Liver (tissue), 8 donors: ENCODE measurements at regions not wholly inside any gene's neighbourhood (a gene's known extent, or its start where the extent isn't known, plus 50 kb on each side); places are given as distances from the start of the nearest gene placed in this dataset.

Experiments used
- DNase-seq: peaks from one replicate; pipeline ENCODE4 v3.0.0-alpha.2; 2017; ENCODE audit warnings: low spot score
- H3K27ac ChIP-seq, 2 donors: one replicate each; pipeline ENCODE4 v1.7.0; 2013; ENCODE audit warnings: inconsistent platforms in 2 of 2, low read length in 2 of 2, control low read depth in 1 of 2, low read depth in 1 of 2, mild to moderate bottlenecking in 1 of 2
- H3K27me3 ChIP-seq, 4 donors: one replicate each; pipeline versions ENCODE4 v1.6.1 to v1.7.0; 2013; ENCODE audit warnings: low read length in 3 of 4, inconsistent platforms in 1 of 4, mild to moderate bottlenecking in 1 of 4, moderate library complexity in 1 of 4; ENCODE audit not compliant: control insufficient read depth in 4 of 4, insufficient read depth in 4 of 4
- H3K36me3 ChIP-seq, 4 donors: one replicate each; pipeline versions ENCODE4 v1.6.1 to v1.7.0; 2013; ENCODE audit warnings: low read length in 3 of 4, mild to moderate bottlenecking in 3 of 4, low read depth in 1 of 4, moderate library complexity in 1 of 4; ENCODE audit not compliant: control insufficient read depth in 4 of 4, insufficient read depth in 3 of 4
- H3K4me1 ChIP-seq, 4 donors: one replicate each; pipeline versions ENCODE4 v1.6.1 to v1.7.0; 2013; ENCODE audit warnings: low read length in 3 of 4, mild to moderate bottlenecking in 3 of 4, moderate library complexity in 1 of 4; ENCODE audit not compliant: control insufficient read depth in 4 of 4, insufficient read depth in 4 of 4
- H3K4me3 ChIP-seq, 3 donors: one replicate each; pipeline versions ENCODE4 v1.6.1 to v1.7.0; 2013; ENCODE audit warnings: low read length in 3 of 3, control low read depth in 1 of 3, low read depth in 1 of 3, mild to moderate bottlenecking in 1 of 3
- H3K9ac ChIP-seq, 2 donors: one replicate each; pipeline ENCODE4 v1.7.0; 2013; ENCODE audit warnings: low read length in 2 of 2, mild to moderate bottlenecking in 2 of 2, moderate library complexity in 2 of 2, control low read depth in 1 of 2, low read depth in 1 of 2
- H3K9me3 ChIP-seq, 4 donors: one replicate each; pipeline versions ENCODE4 v1.6.1 to v1.7.0; 2013; ENCODE audit warnings: low read length in 3 of 4; ENCODE audit not compliant: control insufficient read depth in 4 of 4
- EGR1 ChIP-seq, 2 donors: IDR thresholded peaks; 2 replicates each; pipeline ENCODE4 v1.6.1; 2016 to 2018; ENCODE audit warnings: antibody characterized with exemption in 2 of 2, low read depth in 2 of 2
- FOXA1 ChIP-seq: IDR thresholded peaks from 2 replicates; pipeline ENCODE4 v1.6.1; 2016; ENCODE audit warnings: antibody characterized with exemption
- FOXA2 ChIP-seq: IDR thresholded peaks from 2 replicates; pipeline ENCODE4 v1.6.1; 2016; ENCODE audit warnings: antibody characterized with exemption
- GABPA ChIP-seq, 2 donors: IDR thresholded peaks in 1 of 2; conservative IDR thresholded peaks in 1 of 2; 2 replicates each; pipeline ENCODE4 v1.6.1; 2016; ENCODE audit warnings: antibody characterized with exemption in 2 of 2, mild to moderate bottlenecking in 1 of 2, moderate library complexity in 1 of 2
- HNF4A ChIP-seq, 2 donors: conservative IDR thresholded peaks; 2 replicates each; pipeline ENCODE4 v1.6.1; 2016; ENCODE audit warnings: antibody characterized with exemption in 2 of 2, mild to moderate bottlenecking in 2 of 2
- HNF4G ChIP-seq: IDR thresholded peaks from 2 replicates; pipeline ENCODE4 v1.6.1; 2016; ENCODE audit warnings: antibody characterized with exemption
- JUND ChIP-seq, 2 donors: IDR thresholded peaks; 2 replicates each; pipeline ENCODE4 v1.6.1; 2016; ENCODE audit warnings: antibody characterized with exemption in 2 of 2
- NR2F2 ChIP-seq: IDR thresholded peaks from 2 replicates; pipeline ENCODE4 v1.6.1; 2016; ENCODE audit warnings: antibody characterized with exemption
- RAD21 ChIP-seq, 2 donors: IDR thresholded peaks; 2 replicates each; pipeline ENCODE4 v1.6.1; 2016; ENCODE audit warnings: antibody characterized with exemption in 2 of 2, mild to moderate bottlenecking in 2 of 2
- RXRA ChIP-seq, 2 donors: IDR thresholded peaks; 2 replicates each; pipeline ENCODE4 v1.6.1; 2017 to 2018; ENCODE audit warnings: antibody characterized with exemption in 2 of 2, mild to moderate bottlenecking in 1 of 2
- SP1 ChIP-seq: IDR thresholded peaks from 2 replicates; pipeline ENCODE4 v1.6.1; 2018; ENCODE audit warnings: antibody characterized with exemption, mild to moderate bottlenecking
- TAF1 ChIP-seq: conservative IDR thresholded peaks from 2 replicates; pipeline ENCODE4 v1.6.1; 2016; ENCODE audit warnings: antibody characterized with exemption, mild to moderate bottlenecking
- YY1 ChIP-seq: IDR thresholded peaks from 2 replicates; pipeline ENCODE4 v1.6.1; 2016; ENCODE audit warnings: antibody characterized with exemption, mild to moderate bottlenecking
- WGBS: extraction: QIAGEN DNeasy Blood & Tissue Kit; methylation state at CpG from one replicate; pipeline ENCODE4 v1.1.7; 2013; 5-methylcytosine and 5-hydroxymethylcytosine counted together
- TF ChIP-seq, protein P1 (sequence below): IDR thresholded peaks from 2 replicates; pipeline ENCODE4 v1.6.1; 2016; ENCODE audit warnings: antibody characterized with exemption
- TF ChIP-seq, protein P2 (sequence below): IDR thresholded peaks from 2 replicates; pipeline ENCODE4 v1.6.1; 2016; ENCODE audit warnings: antibody characterized with exemption
- TF ChIP-seq, protein P3 (sequence below): fragments of 150-350 bp; IDR thresholded peaks from 2 replicates; pipeline ENCODE4 v1.5.1; 2017; ENCODE audit warnings: improper control_type of control experiment, low read depth, low read length; ENCODE audit not compliant: missing input control
- TF ChIP-seq, protein P4 (sequence below): IDR thresholded peaks from 2 replicates; pipeline ENCODE4 v1.6.1; 2016; ENCODE audit warnings: antibody characterized with exemption, mild to moderate bottlenecking
- donor health status: healthy.
- donor health status: healthy.
- donor health status: healthy.
- donor health status: healthy.
- donor health status: healthy.

DNA sequence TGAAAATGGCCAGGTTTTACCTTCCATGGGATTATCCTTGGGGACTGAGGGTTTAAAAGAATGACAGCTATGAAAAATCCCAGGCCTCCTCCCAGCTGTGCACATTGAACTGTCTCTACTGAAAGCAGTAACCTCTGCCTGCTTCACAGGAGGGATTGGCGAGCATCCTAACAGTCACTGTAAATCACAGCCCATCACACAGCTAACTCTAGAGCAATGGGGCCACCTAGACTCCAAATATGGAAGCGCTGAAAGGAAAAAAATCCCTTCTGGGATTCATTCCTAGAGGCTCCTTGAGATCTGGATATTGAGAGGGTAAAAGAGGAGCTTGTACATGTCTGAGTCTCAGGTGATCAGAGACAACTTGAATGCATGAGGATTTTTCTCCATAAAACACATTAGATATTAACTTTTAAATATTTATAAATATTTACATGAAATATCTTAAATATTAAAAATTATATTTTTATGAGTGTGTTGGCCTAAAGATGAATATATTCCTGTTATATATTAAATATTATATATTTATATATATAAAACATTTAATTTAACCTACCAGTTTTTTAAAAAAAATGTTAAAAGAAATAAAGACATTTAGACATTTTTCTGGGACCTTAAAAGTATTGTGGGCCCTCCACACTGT lies 133.8 kb upstream of the SLC24A2 start:
- 29% methylated on average over 2 of the region's 2 CpGs for WGBS
- DNase-seq: no peak
- H3K27me3 ChIP-seq: peaks cover 0 to 9% (median 2%) of the 10 kb centered on the region in 4 donors

DNA sequence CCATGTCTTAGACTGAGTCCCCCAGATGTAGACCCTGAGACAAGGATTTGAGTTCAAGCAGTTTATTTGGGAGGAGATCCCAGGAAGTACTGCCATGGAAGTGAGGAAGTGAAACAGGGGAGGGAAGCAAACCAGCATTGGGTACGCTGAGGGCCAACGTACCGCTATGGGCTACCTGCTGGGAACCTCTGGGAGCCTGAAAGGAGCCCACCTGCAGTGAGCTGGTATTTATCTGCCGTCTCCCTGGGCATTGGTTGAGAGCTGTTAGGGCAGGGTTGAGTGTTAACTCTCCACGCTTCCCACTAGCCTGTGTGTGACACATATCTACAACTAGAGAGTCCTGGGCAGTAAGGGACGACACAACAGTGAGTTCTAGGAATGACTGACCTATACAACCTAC lies 131.6 kb upstream of the SLC24A2 start:
- Histone ChIP-seq H3K9me3 (no peaks in the 10 kb centered on the region), H3K9ac (no peak overlapping the region), H3K27ac (no peak overlapping the region), H3K36me3 (no peaks in the 10 kb centered on the region), H3K4me3 (no peak overlapping the region), H3K27me3 (peaks cover 0 to 3% (median 0%) of the 10 kb centered on the region in 4 donors), H3K4me1 (no peaks in the 10 kb centered on the region)
- WGBS: 70% methylated on average over 6 of the region's 6 CpGs
- DNase-seq: no peak
- no peak for TF ChIP-seq SP1
- TF ChIP-seq RXRA (IDR thresholded peaks at IDR 0.05): no peak
- no peak for TF ChIP-seq HNF4A (conservative IDR thresholded peaks at IDR 0.05)
- TF ChIP-seq JUND (IDR thresholded peaks at IDR 0.05): no peak
- TF ChIP-seq NR2F2: no peak
- TF ChIP-seq FOXA2: no peak
- TF ChIP-seq, protein P1, sequence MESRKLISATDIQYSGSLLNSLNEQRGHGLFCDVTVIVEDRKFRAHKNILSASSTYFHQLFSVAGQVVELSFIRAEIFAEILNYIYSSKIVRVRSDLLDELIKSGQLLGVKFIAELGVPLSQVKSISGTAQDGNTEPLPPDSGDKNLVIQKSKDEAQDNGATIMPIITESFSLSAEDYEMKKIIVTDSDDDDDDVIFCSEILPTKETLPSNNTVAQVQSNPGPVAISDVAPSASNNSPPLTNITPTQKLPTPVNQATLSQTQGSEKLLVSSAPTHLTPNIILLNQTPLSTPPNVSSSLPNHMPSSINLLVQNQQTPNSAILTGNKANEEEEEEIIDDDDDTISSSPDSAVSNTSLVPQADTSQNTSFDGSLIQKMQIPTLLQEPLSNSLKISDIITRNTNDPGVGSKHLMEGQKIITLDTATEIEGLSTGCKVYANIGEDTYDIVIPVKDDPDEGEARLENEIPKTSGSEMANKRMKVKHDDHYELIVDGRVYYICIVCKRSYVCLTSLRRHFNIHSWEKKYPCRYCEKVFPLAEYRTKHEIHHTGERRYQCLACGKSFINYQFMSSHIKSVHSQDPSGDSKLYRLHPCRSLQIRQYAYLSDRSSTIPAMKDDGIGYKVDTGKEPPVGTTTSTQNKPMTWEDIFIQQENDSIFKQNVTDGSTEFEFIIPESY: no peak
- TF ChIP-seq GABPA (IDR thresholded peaks at IDR 0.05 in 1 of 2, conservative IDR thresholded peaks at IDR 0.05 in 1 of 2): no peak
- no peak for TF ChIP-seq TAF1
- TF ChIP-seq FOXA1: no peak

More for the DNA sequence above, 133.8 kb upstream of the SLC24A2 start:
- Histone ChIP-seq H3K9me3 (no peaks in the 10 kb centered on the region), H3K9ac (no peak overlapping the region), H3K36me3 (no peaks in the 10 kb centered on the region), H3K27ac (no peak overlapping the region), H3K4me3 (no peak overlapping the region), H3K4me1 (peaks cover 0 to 8% (median 5%) of the 10 kb centered on the region in 4 donors)
- TF ChIP-seq, protein P2, sequence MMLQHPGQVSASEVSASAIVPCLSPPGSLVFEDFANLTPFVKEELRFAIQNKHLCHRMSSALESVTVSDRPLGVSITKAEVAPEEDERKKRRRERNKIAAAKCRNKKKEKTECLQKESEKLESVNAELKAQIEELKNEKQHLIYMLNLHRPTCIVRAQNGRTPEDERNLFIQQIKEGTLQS: no peak
- peak; percentile 36 to 59 for TF ChIP-seq RAD21 (IDR thresholded peaks at IDR 0.05)
- no peak for TF ChIP-seq NR2F2
- no peak for TF ChIP-seq GABPA (IDR thresholded peaks at IDR 0.05 in 1 of 2, conservative IDR thresholded peaks at IDR 0.05 in 1 of 2)
- TF ChIP-seq YY1: no peak
- TF ChIP-seq, protein P3, sequence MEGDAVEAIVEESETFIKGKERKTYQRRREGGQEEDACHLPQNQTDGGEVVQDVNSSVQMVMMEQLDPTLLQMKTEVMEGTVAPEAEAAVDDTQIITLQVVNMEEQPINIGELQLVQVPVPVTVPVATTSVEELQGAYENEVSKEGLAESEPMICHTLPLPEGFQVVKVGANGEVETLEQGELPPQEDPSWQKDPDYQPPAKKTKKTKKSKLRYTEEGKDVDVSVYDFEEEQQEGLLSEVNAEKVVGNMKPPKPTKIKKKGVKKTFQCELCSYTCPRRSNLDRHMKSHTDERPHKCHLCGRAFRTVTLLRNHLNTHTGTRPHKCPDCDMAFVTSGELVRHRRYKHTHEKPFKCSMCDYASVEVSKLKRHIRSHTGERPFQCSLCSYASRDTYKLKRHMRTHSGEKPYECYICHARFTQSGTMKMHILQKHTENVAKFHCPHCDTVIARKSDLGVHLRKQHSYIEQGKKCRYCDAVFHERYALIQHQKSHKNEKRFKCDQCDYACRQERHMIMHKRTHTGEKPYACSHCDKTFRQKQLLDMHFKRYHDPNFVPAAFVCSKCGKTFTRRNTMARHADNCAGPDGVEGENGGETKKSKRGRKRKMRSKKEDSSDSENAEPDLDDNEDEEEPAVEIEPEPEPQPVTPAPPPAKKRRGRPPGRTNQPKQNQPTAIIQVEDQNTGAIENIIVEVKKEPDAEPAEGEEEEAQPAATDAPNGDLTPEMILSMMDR: peak; percentile 23
- TF ChIP-seq EGR1 (IDR thresholded peaks at IDR 0.05; ENCODE audit: low read depth in 2 of 2): no peak

DNA sequence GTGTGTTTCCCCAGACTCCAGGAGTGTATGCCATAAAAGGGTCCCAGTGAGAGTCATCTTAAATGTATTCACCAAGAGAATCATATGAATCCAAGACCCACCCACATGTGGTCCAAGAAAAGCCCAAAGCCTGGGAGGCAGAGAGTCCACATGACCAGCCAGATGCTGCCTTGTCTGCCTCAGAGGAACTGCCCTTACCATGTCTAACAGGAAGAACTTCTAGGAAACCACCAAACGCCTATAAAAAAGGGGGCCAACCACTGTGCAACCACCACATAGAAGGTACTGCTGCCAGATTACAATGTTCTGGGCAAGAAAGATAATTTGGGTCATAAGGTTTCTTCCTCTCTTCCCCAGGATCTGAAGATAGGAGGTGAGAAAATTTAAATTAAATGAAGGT lies 129.8 kb upstream of the SLC24A2 start:
- H3K27ac ChIP-seq: no peak overlapping the region
- DNase-seq: no peak
- H3K36me3 ChIP-seq: no peaks in the 10 kb centered on the region
- no peaks in the 10 kb centered on the region for H3K4me1 ChIP-seq
- TF ChIP-seq NR2F2 (no peak), RXRA (IDR thresholded peaks at IDR 0.05) (no peak), HNF4G (no peak), HNF4A (conservative IDR thresholded peaks at IDR 0.05) (no peak), FOXA2 (no peak), SP1 (no peak), RAD21 (IDR thresholded peaks at IDR 0.05) (no peak)
- TF ChIP-seq, protein P4, sequence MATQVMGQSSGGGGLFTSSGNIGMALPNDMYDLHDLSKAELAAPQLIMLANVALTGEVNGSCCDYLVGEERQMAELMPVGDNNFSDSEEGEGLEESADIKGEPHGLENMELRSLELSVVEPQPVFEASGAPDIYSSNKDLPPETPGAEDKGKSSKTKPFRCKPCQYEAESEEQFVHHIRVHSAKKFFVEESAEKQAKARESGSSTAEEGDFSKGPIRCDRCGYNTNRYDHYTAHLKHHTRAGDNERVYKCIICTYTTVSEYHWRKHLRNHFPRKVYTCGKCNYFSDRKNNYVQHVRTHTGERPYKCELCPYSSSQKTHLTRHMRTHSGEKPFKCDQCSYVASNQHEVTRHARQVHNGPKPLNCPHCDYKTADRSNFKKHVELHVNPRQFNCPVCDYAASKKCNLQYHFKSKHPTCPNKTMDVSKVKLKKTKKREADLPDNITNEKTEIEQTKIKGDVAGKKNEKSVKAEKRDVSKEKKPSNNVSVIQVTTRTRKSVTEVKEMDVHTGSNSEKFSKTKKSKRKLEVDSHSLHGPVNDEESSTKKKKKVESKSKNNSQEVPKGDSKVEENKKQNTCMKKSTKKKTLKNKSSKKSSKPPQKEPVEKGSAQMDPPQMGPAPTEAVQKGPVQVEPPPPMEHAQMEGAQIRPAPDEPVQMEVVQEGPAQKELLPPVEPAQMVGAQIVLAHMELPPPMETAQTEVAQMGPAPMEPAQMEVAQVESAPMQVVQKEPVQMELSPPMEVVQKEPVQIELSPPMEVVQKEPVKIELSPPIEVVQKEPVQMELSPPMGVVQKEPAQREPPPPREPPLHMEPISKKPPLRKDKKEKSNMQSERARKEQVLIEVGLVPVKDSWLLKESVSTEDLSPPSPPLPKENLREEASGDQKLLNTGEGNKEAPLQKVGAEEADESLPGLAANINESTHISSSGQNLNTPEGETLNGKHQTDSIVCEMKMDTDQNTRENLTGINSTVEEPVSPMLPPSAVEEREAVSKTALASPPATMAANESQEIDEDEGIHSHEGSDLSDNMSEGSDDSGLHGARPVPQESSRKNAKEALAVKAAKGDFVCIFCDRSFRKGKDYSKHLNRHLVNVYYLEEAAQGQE: no peak
- TF ChIP-seq, protein P2: no peak
- H3K27me3 ChIP-seq: peaks cover 0 to 5% (median 0%) of the 10 kb centered on the region in 4 donors
- H3K9me3 ChIP-seq: no peaks in the 10 kb centered on the region
- no peak overlapping the region for H3K4me3 ChIP-seq
- no peak overlapping the region for H3K9ac ChIP-seq
- WGBS: 25% methylated on average over 1 of the region's 1 CpG
